ENCODE measurements at regions not wholly inside any gene's neighbourhood (a gene's known extent, or its start where the extent isn't known, plus 50 kb on each side); places are given as distances from the start of the nearest gene placed in this dataset.
"Not testable (repeated sequence)": the region's sequence is repeated elsewhere in the genome, so short reads cannot be mapped to it uniquely, and the experiment has no call there.

GRCh38 chr14:46508752-46509151 is 142.8 kb downstream of the RPL10L start:
- not testable (repeated sequence) for TF ChIP-seq CTCF, POLR2A, EP300 (IDR thresholded peaks at IDR 0.05)
